GM12872 (cell line): ENCODE measurements at regions not wholly inside any gene's neighbourhood (a gene's known extent, or its start where the extent isn't known, plus 50 kb on each side); places are given as distances from the start of the nearest gene placed in this dataset.

Source experiments
- TF ChIP-seq, protein P1 (sequence below): IDR thresholded peaks from 3 replicates; pipeline ENCODE4 v1.5.1; 2011; ENCODE audit warnings: low read depth, mild to moderate bottlenecking, low read length, moderate library complexity; ENCODE audit not compliant: insufficient read depth

DNA sequence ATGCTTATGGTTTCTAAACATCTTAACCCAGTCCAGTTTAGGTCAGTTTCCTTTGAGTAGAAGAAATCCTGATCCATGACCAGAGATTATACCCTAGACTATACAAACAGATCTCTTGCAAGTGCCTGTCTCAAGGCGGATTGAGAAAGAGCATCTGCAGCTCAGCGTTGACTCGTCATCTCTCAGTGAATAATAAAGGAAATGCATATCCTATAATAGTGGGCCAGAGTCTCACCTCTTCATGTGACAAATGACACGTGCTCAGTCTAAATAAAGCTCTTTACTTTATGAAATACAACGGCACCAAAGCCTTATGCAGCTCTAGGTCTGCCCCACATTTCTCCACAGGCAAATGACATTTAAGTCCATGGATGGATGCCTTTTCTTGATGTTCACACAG, 179.4 kb upstream of the NR3C1 start:
- TF ChIP-seq, protein P1, sequence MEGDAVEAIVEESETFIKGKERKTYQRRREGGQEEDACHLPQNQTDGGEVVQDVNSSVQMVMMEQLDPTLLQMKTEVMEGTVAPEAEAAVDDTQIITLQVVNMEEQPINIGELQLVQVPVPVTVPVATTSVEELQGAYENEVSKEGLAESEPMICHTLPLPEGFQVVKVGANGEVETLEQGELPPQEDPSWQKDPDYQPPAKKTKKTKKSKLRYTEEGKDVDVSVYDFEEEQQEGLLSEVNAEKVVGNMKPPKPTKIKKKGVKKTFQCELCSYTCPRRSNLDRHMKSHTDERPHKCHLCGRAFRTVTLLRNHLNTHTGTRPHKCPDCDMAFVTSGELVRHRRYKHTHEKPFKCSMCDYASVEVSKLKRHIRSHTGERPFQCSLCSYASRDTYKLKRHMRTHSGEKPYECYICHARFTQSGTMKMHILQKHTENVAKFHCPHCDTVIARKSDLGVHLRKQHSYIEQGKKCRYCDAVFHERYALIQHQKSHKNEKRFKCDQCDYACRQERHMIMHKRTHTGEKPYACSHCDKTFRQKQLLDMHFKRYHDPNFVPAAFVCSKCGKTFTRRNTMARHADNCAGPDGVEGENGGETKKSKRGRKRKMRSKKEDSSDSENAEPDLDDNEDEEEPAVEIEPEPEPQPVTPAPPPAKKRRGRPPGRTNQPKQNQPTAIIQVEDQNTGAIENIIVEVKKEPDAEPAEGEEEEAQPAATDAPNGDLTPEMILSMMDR: no peak

DNA sequence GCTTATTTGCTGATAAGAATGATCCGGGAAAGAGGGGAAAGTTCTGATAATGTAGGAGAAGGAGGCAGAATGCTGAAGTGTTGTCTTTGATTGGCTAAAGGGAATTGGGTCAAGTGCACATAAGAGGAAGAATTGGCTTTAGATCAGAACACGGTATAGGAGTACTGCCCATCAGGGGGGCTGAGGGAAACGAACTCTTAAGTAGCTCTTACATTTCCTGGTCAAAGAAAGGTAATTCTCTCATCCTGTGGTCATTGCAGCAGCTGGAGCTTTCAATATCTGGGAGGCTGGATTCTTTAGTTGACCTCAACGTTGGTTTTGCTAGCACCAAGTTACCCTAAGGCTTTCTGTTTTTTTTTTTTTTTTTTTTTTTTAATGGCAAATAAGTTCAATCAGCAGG, 178.7 kb upstream of the NR3C1 start:
- TF ChIP-seq, protein P1: no peak

DNA sequence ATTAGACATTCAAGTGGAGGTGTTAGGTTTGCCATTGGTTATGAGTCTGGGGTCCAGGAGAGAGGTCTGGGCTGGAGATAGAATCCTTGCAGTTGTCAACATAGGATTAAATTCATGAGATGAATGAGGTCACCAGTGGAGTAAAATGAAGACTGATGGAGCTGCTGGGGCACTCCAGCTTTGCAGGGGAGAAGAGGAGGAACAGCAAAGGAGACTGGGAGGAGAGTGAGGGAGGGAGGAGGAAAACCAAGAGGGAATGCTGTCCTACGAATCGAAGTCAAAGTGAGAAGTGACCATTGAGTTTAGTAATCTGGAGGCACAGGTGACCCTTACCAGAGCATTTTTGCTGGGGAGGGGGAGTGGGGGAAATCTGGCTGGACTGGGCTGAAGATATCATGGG, 178.2 kb upstream of the NR3C1 start:
- TF ChIP-seq, protein P1: no peak

DNA sequence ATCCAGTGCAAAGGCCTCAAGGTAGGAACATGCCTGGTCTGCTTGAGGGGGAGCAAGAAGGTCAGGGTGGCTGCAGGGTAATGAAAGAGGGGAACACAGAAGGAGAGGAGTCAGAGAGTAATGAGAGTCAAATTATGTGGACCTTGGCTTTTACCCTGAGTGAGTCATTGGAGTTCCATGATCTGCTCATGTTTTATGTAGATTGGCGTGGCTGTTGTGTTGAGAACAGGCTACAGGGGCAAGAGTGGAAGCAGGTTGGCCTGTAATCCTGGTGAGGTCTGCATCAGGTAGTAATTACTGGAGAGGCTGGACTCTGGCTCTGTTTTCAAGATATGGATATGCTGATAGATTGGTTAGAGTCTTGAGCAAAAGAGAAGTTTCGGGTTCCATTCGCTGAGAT, 177.7 kb upstream of the NR3C1 start:
- TF ChIP-seq, protein P1: no peak

DNA sequence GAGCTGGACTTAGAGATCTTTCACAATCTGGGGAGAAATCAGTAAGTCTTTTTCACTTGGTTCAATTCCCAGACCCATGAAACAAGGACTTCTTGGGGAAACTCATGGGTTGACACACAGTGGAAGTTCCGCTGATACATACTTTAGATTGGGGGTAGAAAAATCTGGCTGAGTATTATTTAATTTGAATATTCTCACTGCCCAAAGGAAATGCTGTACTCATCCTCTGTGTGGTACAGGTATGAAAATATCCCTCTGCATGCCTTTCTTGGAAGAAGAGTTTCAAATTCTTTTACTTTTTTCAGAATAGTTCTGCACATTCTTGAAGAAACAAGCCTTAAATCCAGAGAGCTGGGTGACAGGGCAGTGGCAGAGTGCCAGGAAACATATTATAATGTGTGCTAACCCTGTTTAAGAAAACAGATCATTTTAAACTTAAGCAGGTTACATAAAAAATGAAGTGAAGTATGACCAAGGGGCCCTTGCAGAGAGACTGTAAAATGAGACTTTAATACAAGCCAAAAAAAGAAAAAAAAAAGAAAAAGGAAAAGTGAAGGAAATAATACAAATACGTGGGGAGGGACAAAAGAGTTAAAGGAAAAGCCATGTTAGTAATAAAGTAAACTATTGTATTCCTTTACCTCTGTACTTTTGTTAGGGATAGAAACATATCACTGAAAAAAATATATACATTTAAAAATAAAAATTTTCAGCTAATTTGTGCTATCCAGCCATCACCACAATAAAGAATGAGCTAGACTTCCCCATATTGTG, 173.4 kb upstream of the NR3C1 start:
- TF ChIP-seq, protein P1: no peak

DNA sequence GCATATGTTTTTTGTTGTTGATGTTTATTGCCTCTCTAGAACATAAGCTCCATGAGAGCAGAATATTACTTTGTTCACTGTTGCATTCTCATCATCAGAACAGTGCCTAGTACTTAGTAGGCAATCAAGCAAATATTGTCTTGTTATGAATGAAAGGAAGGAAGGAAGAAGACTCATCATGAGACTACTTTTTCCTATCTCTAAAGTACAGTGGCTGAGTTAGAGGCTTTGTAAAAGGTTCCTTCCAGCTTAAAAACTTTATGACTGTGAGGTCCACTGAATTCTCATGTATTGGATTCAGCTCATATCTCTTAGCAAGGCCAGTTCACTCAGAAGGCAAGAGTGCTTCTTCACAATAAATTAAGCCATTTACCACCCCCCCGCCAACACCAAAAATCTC, 171.8 kb upstream of the NR3C1 start:
- TF ChIP-seq, protein P1: no peak

DNA sequence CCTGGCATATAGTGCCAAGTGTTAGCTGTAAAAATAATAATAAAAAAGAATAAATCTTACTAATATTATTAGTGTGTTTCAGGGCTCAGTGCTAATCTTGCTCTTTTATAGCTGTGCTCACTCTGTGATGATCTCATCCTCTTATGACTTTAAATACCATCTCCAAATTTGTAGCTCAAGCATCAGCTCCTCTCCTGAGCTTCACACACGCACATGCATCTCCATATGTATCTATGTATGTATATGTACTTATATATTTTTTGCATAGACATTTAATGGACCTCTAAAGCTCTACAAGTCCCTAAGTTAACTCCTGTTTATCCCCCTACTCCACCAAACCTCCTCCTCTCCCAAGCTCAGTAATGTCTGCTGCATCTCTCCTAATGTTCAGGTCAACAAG, 170.8 kb upstream of the NR3C1 start:
- TF ChIP-seq, protein P1: no peak
